ENCODE measurements at regions not wholly inside any gene's neighbourhood (a gene's known extent, or its start where the extent isn't known, plus 50 kb on each side); places are given as distances from the start of the nearest gene placed in this dataset.
"Not testable (repeated sequence)": the region's sequence is repeated elsewhere in the genome, so short reads cannot be mapped to it uniquely, and the experiment has no call there.

DNA sequence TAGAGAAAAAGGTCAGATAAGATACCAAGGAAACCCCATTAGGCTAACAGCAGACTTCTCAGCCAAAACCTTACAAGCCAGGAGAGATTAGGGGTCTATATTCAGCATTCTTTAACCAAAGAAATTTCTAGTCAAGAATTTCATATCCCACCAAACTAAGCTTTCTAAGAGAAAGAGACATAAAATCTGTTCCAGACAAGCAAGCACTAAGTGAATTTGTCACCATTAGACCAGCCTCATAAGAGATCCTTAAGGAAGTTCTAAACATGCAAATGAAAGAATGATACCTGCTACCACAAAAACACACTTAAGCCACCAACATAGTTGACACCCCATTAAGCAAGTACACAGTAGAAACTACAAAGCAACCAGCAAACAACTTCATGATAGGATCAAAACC lies 276.2 kb downstream of the C11orf87 start:
- CTCF ChIA-PET = interaction anchor here (1.1 to 1.2 kb wide), 2 partner anchors 11 to 1001 kb away, joined by 4 to 6 read pairs; no protein-coding TSS in a partner anchor
- no peaks in the 10 kb centered on the region for H3K27me3 Mint-ChIP-seq (ENCODE audit: low read depth)
- no peak overlapping the region for H3K27ac Mint-ChIP-seq
- no peak overlapping the region for H3K4me3 Mint-ChIP-seq
- H3K9me3 Mint-ChIP-seq (ENCODE audit: insufficient read depth) = peaks cover 6% of the 10 kb centered on the region
- ATAC-seq (no peak), DNase-seq (no peak)
- no peaks in the 10 kb centered on the region for H3K36me3 Mint-ChIP-seq (ENCODE audit: low read depth)
- POLR2A ChIA-PET = no interaction called here
- H3K4me1 Mint-ChIP-seq (ENCODE audit: low read depth) = no peaks in the 10 kb centered on the region

DNA sequence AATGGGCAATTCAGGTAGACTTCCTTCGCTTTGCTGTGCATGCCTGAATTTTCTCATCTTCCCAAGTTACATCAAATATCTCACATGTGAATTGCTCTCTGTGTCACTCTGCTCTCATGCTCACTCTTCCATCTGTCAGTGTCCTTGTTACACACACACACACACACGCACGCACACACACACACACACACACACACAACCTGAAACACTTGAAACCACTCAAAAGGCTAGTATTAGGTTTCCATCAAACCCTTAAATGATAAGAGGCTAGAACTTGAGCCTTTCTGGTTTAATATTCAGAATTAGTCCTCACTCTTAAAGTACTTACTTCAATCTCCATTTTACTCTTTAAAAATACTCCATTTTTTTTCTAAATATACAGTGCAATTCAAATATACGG lies 282.4 kb downstream of the C11orf87 start:
- POLR2A ChIA-PET = no interaction called here
- Mint-ChIP-seq H3K4me1 (ENCODE audit: low read depth) (no peaks in the 10 kb centered on the region), H3K27ac (no peak overlapping the region), H3K27me3 (ENCODE audit: low read depth) (no peaks in the 10 kb centered on the region), H3K36me3 (ENCODE audit: low read depth) (no peaks in the 10 kb centered on the region), H3K9me3 (ENCODE audit: insufficient read depth) (no peaks in the 10 kb centered on the region), H3K4me3 (no peak overlapping the region)
- no peak for ATAC-seq
- DNase-seq = no peak
- CTCF ChIA-PET = no interaction called here

DNA sequence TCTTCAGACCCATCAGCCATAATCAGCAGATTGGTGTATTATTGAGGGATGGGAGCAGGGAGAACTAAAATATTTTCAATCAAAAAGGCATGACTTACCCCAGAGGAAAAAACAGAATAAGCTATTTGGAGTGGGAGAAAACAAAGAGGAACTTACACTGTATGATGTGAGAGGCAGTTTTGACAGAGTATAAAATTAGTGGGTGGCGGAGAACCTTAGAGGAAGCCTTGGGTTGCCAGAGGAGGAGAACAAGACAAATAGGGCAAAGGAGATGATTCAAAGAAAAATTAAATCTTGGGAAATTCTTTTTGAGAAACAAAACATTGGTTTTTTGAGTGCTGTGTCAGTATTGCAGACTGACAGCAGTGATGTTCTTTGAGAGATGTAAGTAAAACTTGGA lies 285.0 kb downstream of the C11orf87 start:
- no peaks in the 10 kb centered on the region for H3K36me3 Mint-ChIP-seq (ENCODE audit: low read depth)
- no peak overlapping the region for H3K27ac Mint-ChIP-seq
- CTCF ChIA-PET = no interaction called here
- no peaks in the 10 kb centered on the region for H3K4me1 Mint-ChIP-seq (ENCODE audit: low read depth)
- DNase-seq (no peak), ATAC-seq (no peak)
- H3K9me3 Mint-ChIP-seq (ENCODE audit: insufficient read depth) = no peaks in the 10 kb centered on the region
- H3K4me3 Mint-ChIP-seq = no peak overlapping the region
- POLR2A ChIA-PET = no interaction called here
- H3K27me3 Mint-ChIP-seq (ENCODE audit: low read depth) = no peaks in the 10 kb centered on the region

DNA sequence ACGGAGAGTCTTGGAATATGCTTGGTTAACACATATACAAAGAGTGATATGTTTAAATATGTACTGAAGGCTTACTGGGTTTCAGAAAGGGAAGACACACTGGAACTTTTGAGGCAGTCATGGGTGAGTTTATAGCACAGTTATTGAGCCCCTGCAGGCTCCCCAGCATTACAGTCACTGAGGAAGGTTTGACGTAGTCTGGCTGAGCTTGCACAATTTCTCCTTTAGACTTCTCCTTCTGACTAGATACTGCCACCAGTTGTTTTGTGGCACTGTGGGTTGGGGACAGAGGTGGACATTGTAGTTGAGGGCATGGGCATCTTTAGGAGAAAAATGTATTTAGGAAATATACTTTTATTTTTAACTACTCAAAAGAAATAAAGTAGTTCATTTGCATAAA lies 285.4 kb downstream of the C11orf87 start:
- Mint-ChIP-seq H3K27ac (no peak overlapping the region), H3K36me3 (ENCODE audit: low read depth) (no peaks in the 10 kb centered on the region), H3K4me3 (no peak overlapping the region), H3K4me1 (ENCODE audit: low read depth) (no peaks in the 10 kb centered on the region), H3K27me3 (ENCODE audit: low read depth) (no peaks in the 10 kb centered on the region), H3K9me3 (ENCODE audit: insufficient read depth) (no peaks in the 10 kb centered on the region)
- DNase-seq (no peak), ATAC-seq (no peak)
- POLR2A ChIA-PET = no interaction called here
- CTCF ChIA-PET = no interaction called here

DNA sequence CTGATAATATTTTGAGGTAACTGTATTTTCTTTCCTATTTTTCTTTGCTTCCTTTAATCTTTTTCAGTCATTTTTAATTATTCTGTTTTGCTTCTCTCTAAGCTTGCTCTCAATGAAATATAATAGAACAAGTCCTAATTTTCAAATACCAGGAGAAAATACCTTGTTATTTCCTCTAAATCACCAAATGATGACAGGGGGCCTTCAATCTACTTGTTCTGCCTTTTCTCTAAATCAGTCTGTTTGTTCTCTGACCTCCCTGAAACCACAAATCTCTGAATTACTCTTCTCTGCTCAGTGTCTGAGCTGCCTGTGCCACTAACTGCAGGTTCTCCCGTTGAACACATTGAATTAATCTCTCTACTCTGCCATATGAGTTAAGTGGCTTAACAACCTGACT lies 286.2 kb downstream of the C11orf87 start:
- H3K36me3 Mint-ChIP-seq (ENCODE audit: low read depth) = no peaks in the 10 kb centered on the region
- ChIA-PET POLR2A (no interaction called here), CTCF (no interaction called here)
- no peaks in the 10 kb centered on the region for H3K4me1 Mint-ChIP-seq (ENCODE audit: low read depth)
- H3K27me3 Mint-ChIP-seq (ENCODE audit: low read depth) = no peaks in the 10 kb centered on the region
- no peaks in the 10 kb centered on the region for H3K9me3 Mint-ChIP-seq (ENCODE audit: insufficient read depth)
- H3K4me3 Mint-ChIP-seq = no peak overlapping the region
- no peak overlapping the region for H3K27ac Mint-ChIP-seq
- no peak for DNase-seq
- no peak for ATAC-seq

DNA sequence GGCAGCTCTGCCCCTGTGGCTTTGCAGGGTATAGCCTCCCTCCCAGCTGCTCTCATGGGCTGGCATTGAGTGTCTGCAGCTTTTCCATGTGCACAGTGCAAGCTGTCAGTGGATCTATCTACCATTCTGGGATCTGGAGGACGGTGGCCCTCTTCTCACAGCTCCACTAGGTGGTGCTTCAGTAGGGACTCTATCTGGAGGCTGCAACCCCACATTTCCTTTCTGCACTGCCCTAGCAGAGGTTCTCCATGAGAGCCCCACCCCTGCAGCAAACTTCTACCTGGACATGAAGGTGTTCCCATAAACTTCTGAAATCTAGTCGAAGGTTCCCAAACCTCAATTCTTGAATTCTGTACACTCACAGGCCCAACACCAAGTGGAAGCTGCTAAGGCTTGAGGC lies 292.5 kb downstream of the C11orf87 start:
- POLR2A ChIA-PET; H3K27me3 Mint-ChIP-seq (ENCODE audit: low read depth); H3K36me3 Mint-ChIP-seq (ENCODE audit: low read depth); DNase-seq; CTCF ChIA-PET; H3K27ac Mint-ChIP-seq; H3K4me1 Mint-ChIP-seq (ENCODE audit: low read depth); H3K4me3 Mint-ChIP-seq; ATAC-seq: not testable (repeated sequence)
- H3K9me3 Mint-ChIP-seq (ENCODE audit: insufficient read depth) = peaks cover 16% of the 10 kb centered on the region

DNA sequence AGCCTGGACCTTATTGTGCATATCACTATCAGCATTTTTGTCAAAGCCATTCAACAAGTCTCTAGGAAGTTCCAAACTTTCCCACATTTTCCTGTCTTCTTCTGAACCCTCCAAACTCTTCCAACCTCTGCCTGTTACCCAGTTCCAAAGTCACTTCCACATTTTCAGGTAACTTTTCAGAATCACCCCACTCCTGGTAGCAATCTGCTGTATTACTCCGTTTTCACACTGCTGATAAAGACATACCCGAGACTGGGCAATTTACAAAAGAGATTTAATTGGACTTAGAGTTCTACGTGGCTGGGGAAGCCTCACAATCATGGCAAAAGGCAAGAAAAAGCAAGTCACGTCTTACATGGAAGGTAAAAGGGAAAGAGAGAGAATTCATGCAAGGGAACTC lies 293.4 kb downstream of the C11orf87 start:
- H3K27me3 Mint-ChIP-seq (ENCODE audit: low read depth); CTCF ChIA-PET; POLR2A ChIA-PET; H3K4me3 Mint-ChIP-seq; DNase-seq; H3K36me3 Mint-ChIP-seq (ENCODE audit: low read depth); ATAC-seq; H3K27ac Mint-ChIP-seq; H3K4me1 Mint-ChIP-seq (ENCODE audit: low read depth): not testable (repeated sequence)
- H3K9me3 Mint-ChIP-seq (ENCODE audit: insufficient read depth) = peaks cover 16% of the 10 kb centered on the region

DNA sequence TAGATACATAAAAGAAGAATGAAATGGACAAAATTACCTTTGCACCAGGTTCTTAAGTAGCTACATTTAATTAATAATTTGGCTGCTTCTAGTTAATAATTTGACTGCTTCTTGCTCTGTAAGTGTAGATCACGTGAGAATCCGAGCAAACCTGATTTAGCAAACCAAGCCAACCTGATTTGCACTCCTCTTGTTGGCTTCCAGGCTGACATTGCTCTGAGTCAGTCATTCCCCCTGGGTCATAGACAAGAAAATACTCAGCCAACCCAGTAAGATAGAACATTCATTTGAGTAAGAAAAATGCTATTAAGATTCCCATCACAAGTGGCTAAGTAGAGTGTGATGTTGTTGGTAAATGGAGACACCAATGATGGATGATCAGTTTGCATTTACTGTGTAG lies 304.1 kb downstream of the C11orf87 start:
- ChIA-PET CTCF (no interaction called here), POLR2A (no interaction called here)
- no peaks in the 10 kb centered on the region for H3K27me3 Mint-ChIP-seq (ENCODE audit: low read depth)
- DNase-seq = no peak
- no peak overlapping the region for H3K4me3 Mint-ChIP-seq
- H3K9me3 Mint-ChIP-seq (ENCODE audit: insufficient read depth) = no peaks in the 10 kb centered on the region
- H3K27ac Mint-ChIP-seq = no peak overlapping the region
- no peaks in the 10 kb centered on the region for H3K36me3 Mint-ChIP-seq (ENCODE audit: low read depth)
- H3K4me1 Mint-ChIP-seq (ENCODE audit: low read depth) = no peaks in the 10 kb centered on the region
- ATAC-seq = no peak

DNA sequence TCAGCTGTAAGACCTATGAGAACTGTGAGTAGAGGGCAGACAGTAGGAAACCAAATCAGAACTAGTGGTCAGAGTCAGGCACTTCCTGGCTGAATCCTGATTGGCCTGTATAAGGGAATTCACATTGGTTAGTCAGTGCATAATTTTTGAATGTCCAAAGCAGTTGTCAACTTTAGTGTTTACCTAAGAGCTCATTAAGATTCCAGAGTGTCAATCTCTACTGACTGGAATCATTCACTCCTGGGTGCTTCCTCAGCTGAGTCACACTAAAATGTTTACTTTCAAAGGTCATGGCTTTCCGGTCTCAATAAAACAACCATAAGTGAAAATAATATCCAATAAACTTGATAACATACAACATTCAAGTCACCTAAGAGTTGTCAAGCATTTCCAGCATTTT lies 306.1 kb downstream of the C11orf87 start:
- no peaks in the 10 kb centered on the region for H3K9me3 Mint-ChIP-seq (ENCODE audit: insufficient read depth)
- no peaks in the 10 kb centered on the region for H3K4me1 Mint-ChIP-seq (ENCODE audit: low read depth)
- DNase-seq = no peak
- no peaks in the 10 kb centered on the region for H3K36me3 Mint-ChIP-seq (ENCODE audit: low read depth)
- ChIA-PET CTCF (no interaction called here), POLR2A (no interaction called here)
- no peak overlapping the region for H3K27ac Mint-ChIP-seq
- no peak overlapping the region for H3K4me3 Mint-ChIP-seq
- ATAC-seq = no peak
- H3K27me3 Mint-ChIP-seq (ENCODE audit: low read depth) = no peaks in the 10 kb centered on the region

DNA sequence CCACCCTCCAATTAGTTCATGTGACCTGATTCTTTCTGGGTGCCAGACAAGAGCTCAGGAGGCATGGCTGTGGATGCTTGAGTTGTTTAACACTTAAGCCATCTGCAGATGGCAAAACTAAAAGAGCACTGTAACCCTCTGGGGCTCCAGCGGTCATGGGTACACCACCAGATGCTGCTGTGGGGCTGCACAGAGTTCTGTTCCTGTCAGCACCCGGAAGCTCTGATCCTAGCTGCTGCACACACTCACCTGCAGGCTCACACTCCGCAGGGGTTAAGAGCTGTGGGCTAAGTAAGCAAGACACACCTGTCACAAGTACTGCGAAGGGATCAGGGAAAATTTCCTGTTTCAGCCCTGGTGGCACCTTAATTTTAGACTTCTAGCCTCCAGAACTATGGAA lies 307.8 kb downstream of the C11orf87 start:
- no peak for ATAC-seq
- Mint-ChIP-seq H3K9me3 (ENCODE audit: insufficient read depth) (no peaks in the 10 kb centered on the region), H3K4me1 (ENCODE audit: low read depth) (no peaks in the 10 kb centered on the region), H3K36me3 (ENCODE audit: low read depth) (no peaks in the 10 kb centered on the region), H3K4me3 (no peak overlapping the region), H3K27ac (no peak overlapping the region), H3K27me3 (ENCODE audit: low read depth) (no peaks in the 10 kb centered on the region)
- ChIA-PET POLR2A (no interaction called here), CTCF (no interaction called here)
- no peak for DNase-seq

DNA sequence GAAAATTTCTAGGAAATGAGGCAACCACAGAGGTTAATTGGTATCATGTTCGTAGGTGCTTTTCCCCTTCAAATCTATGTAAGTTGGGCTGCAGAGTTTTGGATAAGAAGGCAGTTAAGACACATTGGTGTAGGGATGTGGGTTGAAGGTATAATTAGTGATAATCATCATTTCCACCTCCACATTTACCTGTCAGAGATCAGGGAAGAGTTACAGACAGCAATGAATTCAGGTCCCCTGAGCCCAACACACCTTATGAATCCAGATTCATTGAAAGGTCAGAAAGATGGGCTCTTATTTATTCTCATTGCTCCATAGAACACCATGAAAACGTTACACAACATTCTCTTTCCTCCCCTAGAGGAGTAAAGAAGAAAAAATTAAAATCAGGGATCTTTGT lies 308.7 kb downstream of the C11orf87 start:
- H3K27me3 Mint-ChIP-seq (ENCODE audit: low read depth) = no peaks in the 10 kb centered on the region
- H3K9me3 Mint-ChIP-seq (ENCODE audit: insufficient read depth) = no peaks in the 10 kb centered on the region
- H3K4me1 Mint-ChIP-seq (ENCODE audit: low read depth) = no peaks in the 10 kb centered on the region
- ATAC-seq = no peak
- H3K4me3 Mint-ChIP-seq = no peak overlapping the region
- POLR2A ChIA-PET = no interaction called here
- no peak overlapping the region for H3K27ac Mint-ChIP-seq
- DNase-seq = no peak
- no peaks in the 10 kb centered on the region for H3K36me3 Mint-ChIP-seq (ENCODE audit: low read depth)
- CTCF ChIA-PET = no interaction called here

DNA sequence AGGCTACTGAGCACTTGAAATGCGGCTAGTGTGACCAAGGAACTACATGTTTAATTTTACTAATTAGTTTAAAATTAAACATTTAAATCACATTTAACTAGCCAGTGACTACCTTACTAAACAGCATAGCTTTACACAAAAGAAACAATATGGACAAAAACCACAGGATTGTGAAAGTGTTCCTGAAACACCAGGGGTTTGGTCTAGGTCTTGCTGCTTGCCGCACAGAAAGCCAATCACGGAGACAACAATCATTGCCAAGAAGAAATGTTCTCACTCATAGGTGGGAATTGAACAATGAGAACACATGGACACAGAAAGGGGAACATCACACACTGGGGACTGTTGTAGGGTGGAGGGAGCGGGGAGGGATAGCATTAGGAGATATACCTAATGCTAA lies 309.5 kb downstream of the C11orf87 start:
- Mint-ChIP-seq H3K36me3 (ENCODE audit: low read depth) (no peaks in the 10 kb centered on the region), H3K27ac (no peak overlapping the region), H3K4me1 (ENCODE audit: low read depth) (no peaks in the 10 kb centered on the region), H3K4me3 (no peak overlapping the region), H3K27me3 (ENCODE audit: low read depth) (no peaks in the 10 kb centered on the region), H3K9me3 (ENCODE audit: insufficient read depth) (no peaks in the 10 kb centered on the region)
- ChIA-PET POLR2A (no interaction called here), CTCF (no interaction called here)
- ATAC-seq (no peak), DNase-seq (no peak)

DNA sequence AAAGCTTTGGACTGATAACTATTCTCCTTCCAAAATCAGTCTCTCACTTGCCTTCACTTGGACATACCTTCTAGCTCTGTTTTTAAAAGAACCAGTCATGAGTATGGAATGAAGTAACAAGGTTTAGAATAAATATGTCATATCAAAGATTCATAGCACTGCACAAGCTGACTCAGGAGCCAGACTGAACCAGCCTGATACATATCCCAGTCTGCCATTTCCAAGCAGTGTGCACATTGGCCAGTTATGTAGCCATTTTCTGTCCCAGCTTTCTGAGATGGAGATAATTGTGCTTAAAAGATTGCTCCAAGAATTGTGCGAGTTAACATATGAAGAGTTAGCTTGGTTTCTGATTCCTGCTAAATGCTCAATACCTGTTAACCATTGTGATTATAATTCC lies 311.3 kb downstream of the C11orf87 start:
- CTCF ChIA-PET = no interaction called here
- no peak overlapping the region for H3K27ac Mint-ChIP-seq
- POLR2A ChIA-PET = no interaction called here
- H3K9me3 Mint-ChIP-seq (ENCODE audit: insufficient read depth) = no peaks in the 10 kb centered on the region
- H3K4me3 Mint-ChIP-seq = no peak overlapping the region
- ATAC-seq (no peak), DNase-seq (no peak)
- H3K27me3 Mint-ChIP-seq (ENCODE audit: low read depth) = no peaks in the 10 kb centered on the region
- H3K4me1 Mint-ChIP-seq (ENCODE audit: low read depth) = no peaks in the 10 kb centered on the region
- H3K36me3 Mint-ChIP-seq (ENCODE audit: low read depth) = no peaks in the 10 kb centered on the region

DNA sequence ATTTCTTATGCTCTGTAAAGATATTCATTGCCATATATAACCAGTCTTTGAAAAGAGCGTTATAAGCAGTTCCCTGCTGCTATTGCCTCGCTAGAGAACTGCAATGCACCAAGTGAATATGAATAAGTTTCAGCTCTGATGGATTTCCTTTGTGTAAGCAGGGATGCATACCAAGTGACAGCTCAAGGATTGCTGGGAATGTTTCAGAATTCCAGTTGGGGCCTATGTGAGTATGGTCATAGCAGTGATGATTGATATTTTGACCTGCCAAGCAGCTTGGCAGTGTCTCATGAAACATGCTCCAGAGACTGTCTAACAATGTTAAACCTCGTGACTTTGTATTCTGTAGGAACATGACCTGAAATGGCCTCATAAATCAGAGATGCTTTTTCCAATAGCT lies 312.6 kb downstream of the C11orf87 start:
- Mint-ChIP-seq H3K4me1 (ENCODE audit: low read depth) (no peaks in the 10 kb centered on the region), H3K27ac (no peak overlapping the region), H3K27me3 (ENCODE audit: low read depth) (no peaks in the 10 kb centered on the region), H3K36me3 (ENCODE audit: low read depth) (no peaks in the 10 kb centered on the region), H3K9me3 (ENCODE audit: insufficient read depth) (no peaks in the 10 kb centered on the region), H3K4me3 (no peak overlapping the region)
- CTCF ChIA-PET = no interaction called here
- no peak for ATAC-seq
- no peak for DNase-seq
- POLR2A ChIA-PET = no interaction called here

All from activated CD8-positive, alpha-beta T cell treated with anti-CD3 and anti-CD28 coated beads, Interleukin-2, amount 10 ng/mL, durations not matched to agents 7 days and 5 days (primary cell).